GM18951 (cell line): ENCODE measurements at regions not wholly inside any gene's neighbourhood (a gene's known extent, or its start where the extent isn't known, plus 50 kb on each side); places are given as distances from the start of the nearest gene placed in this dataset.

Experiments used
- POLR2A ChIP-seq: IDR thresholded peaks from 4 replicates; pipeline ENCODE4 v1.6.1; 2011; ENCODE audit warnings: mild to moderate bottlenecking; ENCODE audit not compliant: insufficient read length, insufficient read depth; ENCODE audit errors: extremely low read depth
- in situ Hi-C: fragments of 300-500 bp; cut with MboI; formaldehyde crosslinking; loops from one replicate; pipeline ENCODE4 v1.12.0; 2022; ENCODE audit warnings: low sequenced_read_pairs, mixed read lengths, inconsistent platforms; ENCODE audit not compliant: unreplicated experiment

DNA sequence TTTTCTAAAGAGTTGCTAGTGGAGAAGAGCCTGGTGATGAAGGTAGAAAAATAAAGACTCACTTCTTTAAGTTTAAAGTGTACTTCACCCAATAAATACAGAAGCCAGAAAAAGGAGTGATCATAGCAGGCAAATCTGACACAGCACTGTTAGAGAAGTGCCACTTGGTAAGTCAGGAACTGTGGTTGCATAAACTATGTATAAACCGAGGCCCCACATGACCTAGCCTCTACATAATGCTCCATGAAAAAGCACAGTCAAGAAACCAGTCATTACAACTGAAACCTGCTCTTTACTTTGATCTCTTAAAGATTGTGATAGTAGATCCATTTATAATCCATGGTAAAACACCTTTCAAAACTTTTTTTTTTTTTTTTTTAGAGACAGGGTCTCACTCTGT lies 172.1 kb upstream of the PHYHIPL start:
- in situ Hi-C loops: no loop called here
- TF ChIP-seq POLR2A: no peak

GRCh38 chr10:59006511-59007306 lies 169.7 kb upstream of the PHYHIPL start:
- in situ Hi-C loops: no loop called here
- no peak for TF ChIP-seq POLR2A

DNA sequence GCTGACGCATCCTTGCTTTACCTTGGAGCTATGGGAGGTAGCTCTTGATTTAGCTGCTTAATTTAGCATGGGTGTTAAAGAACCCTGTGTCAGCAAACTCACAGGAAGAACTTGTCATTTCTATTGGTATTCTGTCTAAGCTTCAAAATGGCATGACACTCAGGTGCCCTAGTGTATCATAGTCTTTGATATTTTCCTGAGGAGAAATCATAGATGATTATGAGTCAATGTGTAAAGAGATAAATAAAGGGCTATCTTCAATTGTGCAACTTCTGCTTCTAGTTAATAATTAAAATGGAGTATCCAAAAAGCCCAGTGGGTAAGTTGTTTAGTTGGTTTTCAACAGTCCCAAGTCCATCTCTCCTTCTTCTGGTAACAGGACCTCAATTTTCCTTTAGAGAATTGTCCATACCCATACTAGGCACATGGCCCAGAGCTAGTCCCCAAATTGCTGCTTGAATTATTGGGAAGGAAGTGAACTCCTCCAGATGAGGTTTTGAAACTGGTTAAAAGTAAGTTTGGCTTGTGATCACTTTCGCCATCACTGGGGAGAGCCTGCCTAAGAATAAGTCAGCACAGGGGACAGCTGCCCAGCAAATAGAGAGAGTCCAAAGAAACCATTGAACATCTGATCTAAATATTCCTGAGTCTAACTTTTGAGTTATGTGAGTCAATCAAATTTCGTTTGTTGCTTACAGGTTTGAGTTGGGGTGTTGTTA lies 169.0 kb upstream of the PHYHIPL start:
- no peak for TF ChIP-seq POLR2A
- in situ Hi-C loops: no loop called here

DNA sequence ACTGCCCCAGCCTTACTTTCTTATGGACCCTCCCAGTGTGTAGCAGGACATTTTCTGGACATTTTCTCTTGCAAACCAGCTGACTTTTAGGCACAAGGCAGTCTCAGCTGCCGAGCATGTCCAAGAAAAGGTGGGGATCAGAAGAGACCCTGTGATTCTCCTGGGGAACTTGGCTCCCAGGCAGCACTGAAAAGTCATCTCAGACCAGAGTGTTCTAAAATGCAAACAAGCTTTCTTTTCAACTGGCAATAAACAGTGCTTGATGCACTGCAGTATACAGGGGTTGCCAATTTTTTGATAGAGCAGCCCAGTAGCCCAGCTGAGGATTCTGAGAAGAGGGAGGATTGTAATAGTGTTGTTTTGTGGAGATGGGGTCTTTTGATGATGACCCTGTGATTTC lies 168.0 kb upstream of the PHYHIPL start:
- in situ Hi-C loops: no loop called here
- TF ChIP-seq POLR2A: no peak

- no peak for TF ChIP-seq POLR2A
- in situ Hi-C loops: no loop called here
Measured at GRCh38 chr10:59011972-59012632, 164.3 kb upstream of the PHYHIPL start.

- TF ChIP-seq POLR2A: no peak
- in situ Hi-C loops: no loop called here
Measured at GRCh38 chr10:59012839-59013238, 163.6 kb upstream of the PHYHIPL start.

- no peak for TF ChIP-seq POLR2A
- in situ Hi-C loops: no loop called here
Measured at GRCh38 chr10:59016043-59016442, 160.4 kb upstream of the PHYHIPL start.

GRCh38 chr10:59018977-59019376 lies 157.5 kb upstream of the PHYHIPL start:
- in situ Hi-C loops: no loop called here
- TF ChIP-seq POLR2A: no peak

DNA sequence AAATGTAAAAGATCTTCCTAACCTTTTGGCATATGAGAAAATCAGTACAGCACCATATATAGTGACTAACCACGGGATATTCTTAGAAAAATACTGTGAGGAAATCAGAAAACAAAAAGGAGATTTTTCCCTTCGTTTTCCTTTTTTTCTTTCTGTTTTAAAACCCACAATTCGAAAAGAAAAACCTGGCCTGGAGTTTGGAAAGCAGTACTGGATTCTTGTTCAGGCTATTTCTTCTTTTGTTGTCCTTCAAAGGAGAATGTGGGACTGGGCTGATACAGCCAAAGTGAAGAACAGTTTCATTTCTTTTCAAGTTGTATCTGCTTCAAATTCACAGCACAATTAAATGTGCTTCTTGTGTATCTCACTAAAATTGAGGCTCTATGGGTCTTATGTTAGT lies 156.8 kb upstream of the PHYHIPL start:
- no peak for TF ChIP-seq POLR2A
- in situ Hi-C loops: no loop called here

DNA sequence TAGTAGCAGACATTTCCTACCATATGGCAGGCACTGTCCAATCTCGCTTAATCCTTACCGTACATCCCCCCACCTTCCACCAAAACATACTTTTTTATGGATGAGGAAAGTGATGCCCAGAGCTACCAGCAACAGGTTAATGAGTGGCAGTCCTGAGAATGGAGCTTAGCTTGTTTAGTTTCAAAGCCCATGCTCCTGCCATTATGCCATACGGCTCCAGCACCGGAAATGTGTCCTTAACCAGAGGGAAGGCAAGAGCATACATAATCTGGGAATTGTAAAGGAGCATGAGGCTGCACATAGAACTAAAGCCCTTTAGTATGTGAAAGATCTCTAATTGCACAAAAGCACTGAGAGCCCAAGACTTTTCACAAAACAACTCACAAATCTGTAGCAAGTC lies 155.9 kb upstream of the PHYHIPL start:
- in situ Hi-C loops: no loop called here
- TF ChIP-seq POLR2A: no peak

DNA sequence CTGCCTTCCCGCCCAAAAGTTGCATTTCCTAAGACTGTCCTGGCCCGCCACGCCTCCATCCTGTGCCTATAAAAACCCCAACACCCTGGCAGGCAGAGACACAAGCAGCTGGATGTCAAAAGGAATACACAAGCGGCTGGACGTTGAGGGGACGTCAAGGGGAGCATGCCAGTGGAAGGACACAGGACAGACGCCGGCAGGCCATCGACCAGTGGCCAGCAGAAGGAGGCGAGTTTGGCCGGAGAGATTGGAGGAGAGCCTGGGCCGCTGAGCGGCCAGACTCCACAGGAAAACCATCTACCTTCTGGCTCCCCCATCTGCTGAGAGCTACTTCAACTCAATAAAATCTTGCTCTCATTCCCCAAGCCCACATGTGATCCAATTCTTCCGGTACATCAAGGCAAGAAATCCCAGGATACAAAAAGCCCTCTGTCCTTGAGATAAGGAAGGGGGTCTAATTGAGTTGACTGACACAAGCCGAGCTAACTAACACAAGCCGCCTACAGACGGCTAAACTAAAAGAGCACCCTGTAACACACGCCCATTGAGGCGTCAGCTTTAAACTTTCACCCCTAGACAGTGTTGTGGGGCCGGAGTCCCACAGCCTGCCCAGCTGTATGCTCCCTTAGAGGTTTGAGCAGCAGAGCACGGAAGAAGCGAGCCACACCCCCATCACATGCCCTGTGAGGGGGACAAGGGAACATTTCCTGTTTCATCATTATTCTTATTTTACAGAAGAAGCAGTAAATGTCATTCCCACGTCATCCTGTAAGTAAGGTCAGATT lies 150.3 kb upstream of the PHYHIPL start:
- no peak for TF ChIP-seq POLR2A
- in situ Hi-C loops: no loop called here

DNA sequence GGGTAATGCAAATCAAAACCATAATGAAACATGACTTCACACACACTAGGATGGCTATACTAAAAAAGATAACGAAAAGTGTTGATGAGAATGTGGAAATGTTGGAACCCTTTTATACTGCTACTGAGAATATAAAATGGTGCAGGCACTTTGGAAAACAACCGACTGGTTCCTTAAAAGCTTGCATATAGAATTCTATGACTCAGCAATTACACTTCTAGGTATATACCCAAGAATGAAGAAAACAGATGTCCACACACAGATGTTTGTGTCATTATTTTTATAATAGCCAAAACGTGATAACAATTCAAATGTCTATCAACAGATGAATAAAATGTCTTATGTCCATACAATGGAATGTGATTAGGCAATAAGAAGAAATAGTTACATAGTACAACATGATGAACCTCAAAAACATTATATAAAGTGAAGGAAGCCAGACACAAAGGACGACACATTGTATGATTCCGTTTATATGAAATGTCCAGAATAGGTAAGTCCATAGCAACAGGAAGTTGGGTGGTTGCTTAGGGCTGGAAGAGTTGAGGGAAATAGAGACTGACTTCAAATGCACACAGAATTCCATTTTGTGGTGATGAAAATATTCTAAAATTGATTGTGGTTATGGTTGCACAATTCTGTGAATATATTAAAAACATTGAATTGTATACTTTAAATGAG lies 148.3 kb upstream of the PHYHIPL start:
- TF ChIP-seq POLR2A: no peak
- in situ Hi-C loops: no loop called here
